Heart left ventricle (tissue), 13 donors: ENCODE measurements at regions not wholly inside any gene's neighbourhood (a gene's known extent, or its start where the extent isn't known, plus 50 kb on each side); places are given as distances from the start of the nearest gene placed in this dataset.

Source experiments
- CTCF ChIP-seq, 12 donors: fragments of 200-600 bp; sonication (generic) in 4 of 12; IDR thresholded peaks; one replicate each; pipeline versions ENCODE4 v1.5.0 to v1.8.0; 2018 to 2022; ENCODE audit warnings: antibody characterized with exemption in 12 of 12, mild to moderate bottlenecking in 5 of 12
- POLR2A ChIP-seq, 2 donors: fragments of 450-650 bp; IDR thresholded peaks; one replicate each; pipeline ENCODE4 v1.6.1; 2017; ENCODE audit warnings: antibody characterized with exemption in 2 of 2, mild to moderate bottlenecking in 2 of 2, moderate library complexity in 2 of 2
- donor health status: ischemic (EF 13 %, LVEDD 7.1; RV severe dilation, severe dysfunction).
- donor health status: DM: no; HTN: yes; CAD: no.
- donor health status: DM: no; HTN: no; CAD: no.
- donor health status: ischemic (EF 25% LVEDD 6.9; RV normal size, moderate dysfunction).
- donor health status: ischemic (EF 25% LVEDD 5.7; RV mildly dilated, moderate dysfunction).
- donor health status: ischemic (EF 35%, LVEDD 5.7; RV mildly dilated, moderate dysfunction).
- donor health status: nonischemic (EF 11% LVEDD 7.7; RV severe dilation, severe dysfunction).
- donor health status: DM: yes; HTN: yes; CAD: no.
- donor health status: PGD.
- donor health status: ischemic (EF 29% LVEDD 5.4; RV normal size, mild dysfunction).
- donor health status: nonischemic (EF 23%, LVEDD 6.1; RV moderate dilation, normal function).

- TF ChIP-seq POLR2A (IDR thresholded peaks at IDR 0.05) (no peak), CTCF (IDR thresholded peaks at IDR 0.05) (no peak)
Measured at GRCh38 chrX:28391528-28391927, 195.7 kb upstream of the IL1RAPL1 start.
